Cardiac fibroblast (primary cell): ENCODE measurements at regions not wholly inside any gene's neighbourhood (a gene's known extent, or its start where the extent isn't known, plus 50 kb on each side); places are given as distances from the start of the nearest gene placed in this dataset.
"Not testable (repeated sequence)": the region's sequence is repeated elsewhere in the genome, so short reads cannot be mapped to it uniquely, and the experiment has no call there.

Source experiments
- DNase-seq, 2 donors: peaks; one replicate each; pipeline versions ENCODE4 v3.0.0 to v3.0.0-alpha.2; 2010; ENCODE audit warnings: low read depth in 2 of 2
- H3K4me3 ChIP-seq, 2 donors: replicated peaks in 1 of 2; 1 replicate in 1 of 2; 2 replicates in 1 of 2; pipeline ENCODE4 v1.5.1; 2011; ENCODE audit warnings: low read depth in 2 of 2, low read length in 2 of 2, mild to moderate bottlenecking in 2 of 2, moderate library complexity in 1 of 2
- CTCF ChIP-seq: IDR thresholded peaks from one replicate; pipeline ENCODE4 v1.5.1; 2011; ENCODE audit warnings: low read depth, mild to moderate bottlenecking, low read length, inconsistent platforms

GRCh38 chr5:26416911-26417310 lies 621.5 kb downstream of the CDH9 start:
- DNase-seq = no peak
- no peak overlapping the region for H3K4me3 ChIP-seq
- TF ChIP-seq CTCF = no peak

- DNase-seq = no peak
- TF ChIP-seq CTCF = no peak
- H3K4me3 ChIP-seq = no peak overlapping the region
Measured at GRCh38 chr5:26415987-26416779, 622.2 kb downstream of the CDH9 start.

- no peak for DNase-seq
- no peak for TF ChIP-seq CTCF
Measured at GRCh38 chr5:26390608-26391007, 647.8 kb downstream of the CDH9 start.

GRCh38 chr5:26388976-26389375 lies 649.4 kb downstream of the CDH9 start:
- no peak overlapping the region for H3K4me3 ChIP-seq
- no peak for DNase-seq
- TF ChIP-seq CTCF = no peak

More at GRCh38 chr5:26390608-26391007, 647.8 kb downstream of the CDH9 start:
- no peak overlapping the region for H3K4me3 ChIP-seq

- TF ChIP-seq CTCF = no peak
- no peak overlapping the region for H3K4me3 ChIP-seq
- DNase-seq = no peak
Measured at GRCh38 chr5:26386532-26386931, 651.9 kb downstream of the CDH9 start.

GRCh38 chr5:26364624-26365023 lies 673.8 kb downstream of the CDH9 start:
- DNase-seq, H3K4me3 ChIP-seq: not testable (repeated sequence)

- DNase-seq = no peak
- TF ChIP-seq CTCF = no peak
- H3K4me3 ChIP-seq = no peak overlapping the region
Measured at GRCh38 chr5:26343801-26344325, 694.5 kb downstream of the CDH9 start.
